Cardiac muscle cell (in vitro differentiated cells and primary cell): ENCODE measurements at regions not wholly inside any gene's neighbourhood (a gene's known extent, or its start where the extent isn't known, plus 50 kb on each side); places are given as distances from the start of the nearest gene placed in this dataset.

Experiments
- DNase-seq, 2 donors: peaks; one replicate each; pipeline versions ENCODE4 v3.0.0 to v3.0.0-alpha.2; 2010 to 2017; ENCODE audit warnings: low read depth in 1 of 2, low spot score in 1 of 2
- H3K27ac ChIP-seq: fragments of 200-600 bp; sonication (generic); 2 replicates; pipeline ENCODE4 v1.5.1; 2016
- H3K27me3 ChIP-seq: fragments of 200-600 bp; sonication (generic); 2 replicates; pipeline ENCODE4 v1.6.0; 2016; ENCODE audit warnings: control low read depth
- H3K36me3 ChIP-seq: fragments of 200-600 bp; sonication (generic); 2 replicates; pipeline ENCODE4 v1.5.1; 2016; ENCODE audit warnings: control low read depth
- H3K4me1 ChIP-seq: fragments of 200-600 bp; sonication (generic); 2 replicates; pipeline ENCODE4 v1.8.1; 2017; ENCODE audit warnings: low read depth, mild to moderate bottlenecking, mixed run types
- H3K4me3 ChIP-seq: fragments of 200-600 bp; sonication (generic); 2 replicates; pipeline ENCODE4 v1.5.1; 2016; ENCODE audit warnings: mild to moderate bottlenecking
- H3K9me3 ChIP-seq: fragments of 200-600 bp; sonication (generic); 2 replicates; pipeline ENCODE4 v1.5.1; 2017; ENCODE audit warnings: low read depth, mild to moderate bottlenecking, control low read depth
- CTCF ChIP-seq: IDR thresholded peaks from 2 replicates; pipeline ENCODE4 v1.5.1; 2012; ENCODE audit warnings: low read depth, mild to moderate bottlenecking, low read length

GRCh38 chr6:1136827-1137226 is 175.1 kb upstream of the FOXQ1 start:
- no peak overlapping the region for H3K4me3 ChIP-seq
- no peaks in the 10 kb centered on the region for H3K9me3 ChIP-seq
- no peak for TF ChIP-seq CTCF

DNA sequence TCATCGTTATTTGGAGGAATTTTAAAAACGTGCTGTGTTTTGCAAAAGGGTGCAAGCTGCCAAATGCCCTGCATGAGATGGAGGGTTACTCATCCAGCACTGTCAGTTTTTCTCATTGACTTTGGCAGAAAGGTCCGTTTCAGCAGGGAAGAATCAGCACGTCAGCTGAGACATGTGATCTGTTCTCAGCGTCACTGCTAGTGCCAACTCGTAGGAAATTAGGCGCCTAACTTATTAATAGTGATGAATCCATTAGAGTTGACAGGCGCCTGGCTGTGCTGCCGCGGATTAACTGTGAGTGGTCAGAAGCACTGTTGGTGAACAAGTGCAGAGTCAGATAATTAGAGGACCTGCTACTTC is 175.5 kb upstream of the FOXQ1 start:
- DNase-seq: peak in 1 of 2 donors; percentile 6
- Histone ChIP-seq H3K27me3 (no peaks in the 10 kb centered on the region), H3K4me1 (peaks cover 6% of the 10 kb centered on the region), H3K9me3 (no peaks in the 10 kb centered on the region), H3K4me3 (no peak overlapping the region), H3K27ac (no peak overlapping the region), H3K36me3 (no peaks in the 10 kb centered on the region)
- TF ChIP-seq CTCF: no peak

More at GRCh38 chr6:1136827-1137226, 175.1 kb upstream of the FOXQ1 start:
- DNase-seq: no peak
- no peaks in the 10 kb centered on the region for H3K36me3 ChIP-seq
- H3K4me1 ChIP-seq: peaks cover 2% of the 10 kb centered on the region
- no peak overlapping the region for H3K27ac ChIP-seq
- no peaks in the 10 kb centered on the region for H3K27me3 ChIP-seq

GRCh38 chr6:1135726-1136414 is 176.0 kb upstream of the FOXQ1 start:
- Histone ChIP-seq H3K27me3 (no peaks in the 10 kb centered on the region), H3K9me3 (no peaks in the 10 kb centered on the region), H3K4me3 (no peak overlapping the region), H3K27ac (no peak overlapping the region), H3K36me3 (no peaks in the 10 kb centered on the region), H3K4me1 (peaks cover 11% of the 10 kb centered on the region)
- no peak for TF ChIP-seq CTCF
- no peak for DNase-seq

- peak; percentile 2 to 30 for DNase-seq
- Histone ChIP-seq H3K9me3 (no peaks in the 10 kb centered on the region), H3K27me3 (no peaks in the 10 kb centered on the region), H3K36me3 (no peaks in the 10 kb centered on the region), H3K4me1 (peaks cover 12% of the 10 kb centered on the region), H3K4me3 (no peak overlapping the region), H3K27ac (no peak overlapping the region)
- TF ChIP-seq CTCF: no peak
Observed at GRCh38 chr6:1131285-1132079, 180.4 kb upstream of the FOXQ1 start.

GRCh38 chr6:1130709-1131108 is 181.2 kb upstream of the FOXQ1 start:
- peaks cover 12% of the 10 kb centered on the region for H3K4me1 ChIP-seq
- DNase-seq: peak in 1 of 2 donors; percentile 49
- no peaks in the 10 kb centered on the region for H3K27me3 ChIP-seq
- no peak overlapping the region for H3K27ac ChIP-seq
- H3K36me3 ChIP-seq: no peaks in the 10 kb centered on the region
- H3K4me3 ChIP-seq: no peak overlapping the region
- no peaks in the 10 kb centered on the region for H3K9me3 ChIP-seq
- TF ChIP-seq CTCF: no peak
